Testis (tissue), 2 donors: ENCODE measurements at regions not wholly inside any gene's neighbourhood (a gene's known extent, or its start where the extent isn't known, plus 50 kb on each side); places are given as distances from the start of the nearest gene placed in this dataset.

ENCODE experiments used
- DNase-seq: peaks from one replicate; pipeline ENCODE4 v3.0.0-alpha.2; 2019
- H3K27ac ChIP-seq, 2 donors: fragments of 200-600 bp; sonication (generic); one replicate each; pipeline ENCODE4 v1.5.1; 2019
- H3K27me3 ChIP-seq: fragments of 200-600 bp; sonication (generic); one replicate; pipeline ENCODE4 v1.5.1; 2019
- H3K36me3 ChIP-seq: fragments of 200-600 bp; sonication (generic); one replicate; pipeline ENCODE4 v1.5.1; 2017; ENCODE audit warnings: low read depth; ENCODE audit errors: missing control alignments
- H3K4me1 ChIP-seq: fragments of 200-600 bp; sonication (generic); one replicate; pipeline ENCODE4 v1.5.1; 2019
- H3K4me3 ChIP-seq, 2 donors: fragments of 200-600 bp; sonication (generic); one replicate each; pipeline ENCODE4 v1.5.1; 2017 to 2019
- H3K9me3 ChIP-seq: fragments of 200-600 bp; sonication (generic); one replicate; pipeline ENCODE4 v1.5.1; 2017
- POLR2A ChIP-seq: fragments of 450-650 bp; IDR thresholded peaks from one replicate; pipeline ENCODE4 v1.6.1; 2017; ENCODE audit warnings: antibody characterized with exemption, mild to moderate bottlenecking, moderate library complexity
- WGBS, 2 donors: methylation state at CpG; one replicate each; pipeline ENCODE4 v1.1.5; 2018; 5-methylcytosine and 5-hydroxymethylcytosine counted together
- intact Hi-C: fragments of 100-400 bp; cut with DNase I; formaldehyde crosslinking; loops from one replicate; pipeline ENCODE4 v1.15.1; 2023; ENCODE audit warnings: low total_unique reads
- TF ChIP-seq, protein P1 (sequence below), 3 experiments: fragments of 450-650 bp in 2 of 3; fragments of 200-600 bp in 1 of 3; sonication (generic) in 1 of 3; IDR thresholded peaks; one replicate each; pipeline ENCODE4 v1.5.1; 2016 to 2019; ENCODE audit warnings: antibody characterized with exemption in 3 of 3, mild to moderate bottlenecking in 2 of 3, moderate library complexity in 1 of 3

GRCh38 chr7:31284106-31284505, 56.4 kb downstream of the NEUROD6 start:
- no peaks in the 10 kb centered on the region for H3K36me3 ChIP-seq
- DNase-seq = no peak
- H3K27me3 ChIP-seq = no peaks in the 10 kb centered on the region
- no peak for TF ChIP-seq POLR2A
- TF ChIP-seq, protein P1, sequence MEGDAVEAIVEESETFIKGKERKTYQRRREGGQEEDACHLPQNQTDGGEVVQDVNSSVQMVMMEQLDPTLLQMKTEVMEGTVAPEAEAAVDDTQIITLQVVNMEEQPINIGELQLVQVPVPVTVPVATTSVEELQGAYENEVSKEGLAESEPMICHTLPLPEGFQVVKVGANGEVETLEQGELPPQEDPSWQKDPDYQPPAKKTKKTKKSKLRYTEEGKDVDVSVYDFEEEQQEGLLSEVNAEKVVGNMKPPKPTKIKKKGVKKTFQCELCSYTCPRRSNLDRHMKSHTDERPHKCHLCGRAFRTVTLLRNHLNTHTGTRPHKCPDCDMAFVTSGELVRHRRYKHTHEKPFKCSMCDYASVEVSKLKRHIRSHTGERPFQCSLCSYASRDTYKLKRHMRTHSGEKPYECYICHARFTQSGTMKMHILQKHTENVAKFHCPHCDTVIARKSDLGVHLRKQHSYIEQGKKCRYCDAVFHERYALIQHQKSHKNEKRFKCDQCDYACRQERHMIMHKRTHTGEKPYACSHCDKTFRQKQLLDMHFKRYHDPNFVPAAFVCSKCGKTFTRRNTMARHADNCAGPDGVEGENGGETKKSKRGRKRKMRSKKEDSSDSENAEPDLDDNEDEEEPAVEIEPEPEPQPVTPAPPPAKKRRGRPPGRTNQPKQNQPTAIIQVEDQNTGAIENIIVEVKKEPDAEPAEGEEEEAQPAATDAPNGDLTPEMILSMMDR (IDR thresholded peaks at IDR 0.05) = no peak
- H3K9me3 ChIP-seq = no peaks in the 10 kb centered on the region
- intact Hi-C loops = no loop called here
- no peak overlapping the region for H3K4me3 ChIP-seq
- WGBS, 2 donors = 22 to 24% methylated on average over 4 of the region's 4 CpGs
- H3K27ac ChIP-seq = no peak overlapping the region
- no peaks in the 10 kb centered on the region for H3K4me1 ChIP-seq

GRCh38 chr7:31271641-31272405, 68.7 kb downstream of the NEUROD6 start:
- Histone ChIP-seq H3K9me3 (no peaks in the 10 kb centered on the region), H3K27ac (no peak overlapping the region), H3K4me1 (no peaks in the 10 kb centered on the region), H3K4me3 (no peak overlapping the region), H3K36me3 (no peaks in the 10 kb centered on the region), H3K27me3 (no peaks in the 10 kb centered on the region)
- no peak for DNase-seq
- 87 to 94% methylated on average over 5 of the region's 5 CpGs for WGBS, 2 donors
- no peak for TF ChIP-seq POLR2A
- TF ChIP-seq, protein P1 (IDR thresholded peaks at IDR 0.05) = no peak
- intact Hi-C loops = no loop called here

- TF ChIP-seq, protein P1 (IDR thresholded peaks at IDR 0.05) = no peak
- no peak for TF ChIP-seq POLR2A
- no peak overlapping the region for H3K27ac ChIP-seq
- DNase-seq = no peak
- no peaks in the 10 kb centered on the region for H3K4me1 ChIP-seq
- no peaks in the 10 kb centered on the region for H3K36me3 ChIP-seq
- intact Hi-C loops = no loop called here
- no peaks in the 10 kb centered on the region for H3K27me3 ChIP-seq
- 49 to 70% methylated on average over 1 of the region's 1 CpG for WGBS, 2 donors
- no peaks in the 10 kb centered on the region for H3K9me3 ChIP-seq
- no peak overlapping the region for H3K4me3 ChIP-seq
Measured at GRCh38 chr7:31267486-31267885, 73.0 kb downstream of the NEUROD6 start.

- no peaks in the 10 kb centered on the region for H3K4me1 ChIP-seq
- H3K27ac ChIP-seq = no peak overlapping the region
- TF ChIP-seq, protein P1 (IDR thresholded peaks at IDR 0.05) = no peak
- TF ChIP-seq POLR2A = no peak
- intact Hi-C loops = no loop called here
- no peak for DNase-seq
- no peaks in the 10 kb centered on the region for H3K36me3 ChIP-seq
- H3K4me3 ChIP-seq = no peak overlapping the region
- no peaks in the 10 kb centered on the region for H3K9me3 ChIP-seq
- no peaks in the 10 kb centered on the region for H3K27me3 ChIP-seq
- 43 to 57% methylated on average over 2 of the region's 2 CpGs for WGBS, 2 donors
Measured at GRCh38 chr7:31263338-31263737, 77.2 kb downstream of the NEUROD6 start.

DNA sequence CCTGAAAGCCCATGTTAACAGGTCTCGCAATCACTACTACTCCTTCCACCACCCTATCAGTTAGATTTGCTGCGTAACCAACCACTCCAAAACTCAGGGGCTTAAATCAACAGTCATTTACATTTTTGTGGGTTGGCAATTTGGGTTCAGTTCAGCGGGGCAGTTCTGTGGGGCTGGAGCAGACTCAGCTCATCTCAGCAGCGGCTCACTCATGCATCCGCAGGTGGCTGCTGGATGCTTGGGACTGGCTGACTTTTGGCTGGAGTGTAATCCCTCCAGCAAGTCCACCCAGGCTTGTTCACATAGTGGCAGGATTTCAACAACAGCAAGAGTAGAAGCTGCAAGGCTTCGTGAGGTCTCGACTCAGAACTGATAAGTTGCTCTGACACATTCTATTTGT, 79.2 kb downstream of the NEUROD6 start:
- no peak overlapping the region for H3K27ac ChIP-seq
- TF ChIP-seq, protein P1 (IDR thresholded peaks at IDR 0.05) = no peak
- no peak for TF ChIP-seq POLR2A
- 59 to 70% methylated on average over 7 of the region's 7 CpGs for WGBS, 2 donors
- H3K9me3 ChIP-seq = no peaks in the 10 kb centered on the region
- H3K27me3 ChIP-seq = no peaks in the 10 kb centered on the region
- no peak overlapping the region for H3K4me3 ChIP-seq
- DNase-seq = no peak
- no peaks in the 10 kb centered on the region for H3K4me1 ChIP-seq
- H3K36me3 ChIP-seq = no peaks in the 10 kb centered on the region
- intact Hi-C loops = no loop called here
